HG02588 (cell line): ENCODE measurements at regions not wholly inside any gene's neighbourhood (a gene's known extent, or its start where the extent isn't known, plus 50 kb on each side); places are given as distances from the start of the nearest gene placed in this dataset.

Source experiments
- ATAC-seq: cut with Tn5 transposase; IDR thresholded peaks from one replicate; pipeline ENCODE4 v1.9.1; 2021; ENCODE audit warnings: mild to moderate bottlenecking, moderate library complexity; ENCODE audit not compliant: unreplicated experiment

DNA sequence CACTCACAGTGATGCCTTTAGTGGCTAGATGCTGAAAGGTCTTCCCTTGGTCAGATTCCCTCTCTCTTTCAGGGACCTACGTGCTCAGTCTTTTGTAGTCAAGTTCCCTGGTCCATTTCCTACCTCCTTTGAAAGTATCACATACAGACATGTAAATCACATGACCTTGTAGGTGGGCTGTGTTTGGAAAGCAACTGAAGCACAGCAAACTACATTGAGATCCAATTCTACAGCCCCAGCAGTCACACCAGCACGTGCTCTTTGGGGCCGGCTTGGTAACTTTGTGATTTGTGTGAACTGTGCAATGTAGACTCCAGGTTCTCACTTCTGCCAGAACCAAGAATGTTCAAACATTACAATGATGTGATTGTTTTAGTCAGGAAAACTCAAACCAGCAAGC lies 89.7 kb upstream of the PLPP4 start:
- no peak for ATAC-seq

DNA sequence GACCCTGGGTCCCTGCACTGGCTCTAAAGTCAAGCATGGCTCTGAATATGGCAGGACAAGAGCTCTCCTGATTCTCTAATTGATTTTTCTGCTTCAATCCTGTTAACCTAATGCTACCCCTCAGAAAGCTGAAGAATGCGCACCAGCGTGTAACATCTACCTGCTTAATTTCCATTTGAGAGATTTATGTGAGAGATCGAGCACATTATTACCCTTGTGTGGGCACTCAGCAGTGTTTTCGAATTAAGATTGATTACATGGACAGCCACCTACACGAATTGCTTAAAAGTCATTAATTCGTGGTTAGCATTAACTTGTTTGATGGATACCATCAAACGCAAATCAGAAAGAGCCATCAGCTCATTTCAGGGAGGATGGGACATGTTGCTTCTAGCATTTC lies 88.7 kb upstream of the PLPP4 start:
- no peak for ATAC-seq

DNA sequence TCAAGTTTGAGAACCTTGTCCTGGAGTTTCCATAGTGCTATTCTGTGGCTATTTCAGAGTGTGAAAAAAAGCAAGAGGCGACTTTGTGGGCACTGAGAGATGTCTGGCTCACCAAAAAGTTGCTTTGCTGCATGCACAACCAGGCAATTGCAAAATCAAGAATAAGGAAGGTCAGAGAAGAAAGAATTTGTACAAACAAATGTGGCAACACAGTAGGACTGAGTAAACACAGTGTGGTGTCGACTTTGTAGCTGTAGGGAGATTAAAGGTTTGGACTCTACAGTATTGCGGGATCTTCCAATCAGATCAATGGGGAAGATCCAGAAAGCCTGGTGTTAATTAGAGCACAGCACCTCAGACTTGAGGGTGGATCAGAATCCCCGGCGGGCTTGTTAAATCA lies 88.1 kb upstream of the PLPP4 start:
- no peak for ATAC-seq

DNA sequence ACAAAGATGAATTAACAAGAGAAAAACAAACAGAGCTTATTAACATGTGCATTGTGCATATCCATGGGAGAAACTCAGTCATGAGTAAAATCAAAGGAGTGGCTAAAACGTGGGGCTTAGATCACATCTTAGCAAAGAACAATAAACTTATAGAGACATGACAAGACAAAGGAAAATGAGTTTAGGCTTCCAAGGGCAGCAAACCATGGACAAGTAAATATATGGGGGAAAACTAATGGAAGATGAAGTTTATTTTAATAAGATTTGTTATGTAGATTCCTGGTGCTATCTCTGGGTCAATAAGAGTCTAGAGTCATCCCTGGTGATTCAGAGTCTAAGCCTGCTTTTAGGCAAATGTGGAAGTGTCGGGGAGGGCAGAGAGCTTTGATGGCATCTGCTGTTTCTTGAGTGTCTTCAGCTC lies 87.2 kb upstream of the PLPP4 start:
- no peak for ATAC-seq

DNA sequence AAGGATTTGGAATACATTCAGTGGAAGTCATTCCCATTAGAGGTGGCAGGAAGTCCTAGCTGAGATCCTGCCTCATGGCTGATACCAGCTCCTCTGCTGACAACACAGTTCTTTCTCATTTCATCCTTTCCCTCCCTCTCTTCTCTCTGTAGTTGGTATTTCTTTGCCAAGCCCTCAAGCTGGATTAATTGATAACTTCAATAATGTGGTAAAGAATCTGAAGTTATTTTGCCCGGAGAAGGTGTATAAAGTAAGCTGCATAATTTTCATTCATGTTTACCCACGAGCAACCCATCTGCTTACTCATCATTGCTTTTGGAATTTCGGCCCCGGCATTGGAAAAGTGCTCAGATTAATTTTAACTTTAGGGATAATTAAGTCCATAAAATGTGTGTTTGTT lies 85.2 kb upstream of the PLPP4 start:
- no peak for ATAC-seq

DNA sequence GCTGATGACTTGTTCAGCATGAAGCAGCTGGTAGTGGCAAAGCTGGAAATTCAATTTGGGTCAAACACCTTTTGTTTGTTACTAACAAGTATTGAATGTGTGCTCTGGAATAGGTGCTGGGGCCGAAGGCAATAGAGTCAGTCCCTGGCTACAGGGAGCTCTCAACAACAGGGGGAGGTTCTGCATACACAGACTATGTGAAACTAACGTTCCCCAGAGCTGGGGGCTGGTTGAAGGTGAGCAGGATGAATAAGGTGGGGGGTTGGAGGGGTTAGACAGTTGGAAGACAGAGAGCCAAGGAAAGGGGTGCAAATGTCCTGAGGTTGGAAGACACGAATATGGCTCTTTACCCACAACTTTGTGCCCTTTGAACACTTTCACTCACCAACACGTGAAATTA lies 84.1 kb upstream of the PLPP4 start:
- no peak for ATAC-seq

DNA sequence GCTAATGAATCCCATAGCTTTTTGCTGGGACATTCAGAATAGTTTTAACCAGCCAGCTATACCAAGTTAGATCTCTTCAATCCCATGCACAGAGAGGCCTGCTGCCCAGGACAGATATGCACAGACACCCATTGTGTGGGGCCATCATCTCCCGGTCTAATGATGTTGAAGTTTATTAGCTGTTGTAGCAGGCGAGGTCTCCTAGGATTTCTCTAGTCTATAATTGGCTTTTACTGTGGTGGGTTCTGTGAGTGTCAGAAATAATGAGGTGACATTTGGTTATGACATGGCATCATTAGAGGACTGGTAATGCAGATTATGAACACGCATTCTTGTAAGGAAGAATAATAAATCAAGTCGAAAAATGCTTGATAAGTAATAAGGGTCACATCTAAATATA lies 81.4 kb upstream of the PLPP4 start:
- ATAC-seq, result no peak

DNA sequence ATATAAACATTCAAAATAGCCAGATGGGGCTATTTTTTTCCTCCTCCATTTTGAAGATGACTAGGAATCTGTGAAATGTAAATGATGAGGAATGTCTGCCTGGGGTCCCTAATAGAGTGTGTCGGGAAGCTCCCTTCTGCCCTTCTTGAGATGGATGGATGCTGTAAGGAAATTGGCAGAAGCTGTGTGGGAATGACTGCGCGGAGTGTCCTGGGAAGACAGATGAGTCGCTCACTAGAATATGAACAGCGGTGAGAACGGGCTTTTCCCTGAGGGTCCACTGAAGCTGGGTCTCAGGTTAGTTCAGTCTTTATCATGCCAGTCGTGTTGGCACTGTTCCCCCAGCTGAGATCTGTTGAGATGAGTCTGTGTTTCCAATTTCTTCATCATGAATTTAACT lies 75.1 kb upstream of the PLPP4 start:
- no peak for ATAC-seq

DNA sequence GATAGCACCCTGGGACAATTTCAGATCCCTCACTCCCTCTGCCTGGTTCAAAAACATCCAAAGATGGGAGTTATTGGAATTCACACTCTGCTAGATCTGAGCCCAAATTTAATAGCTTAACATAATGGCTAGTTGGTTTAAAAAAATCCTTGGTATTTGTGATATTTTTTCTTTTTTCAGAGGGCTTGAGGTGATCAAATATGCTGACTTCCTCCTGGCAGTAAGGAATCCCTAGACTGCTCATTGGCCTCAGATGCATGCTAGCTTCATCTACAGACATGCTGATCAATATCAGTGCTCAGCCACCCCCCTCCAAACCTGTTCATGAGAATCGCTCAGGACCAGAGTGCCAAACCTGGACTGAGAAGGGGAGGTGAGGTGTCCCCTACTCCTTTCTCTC lies 74.7 kb upstream of the PLPP4 start:
- no peak for ATAC-seq

DNA sequence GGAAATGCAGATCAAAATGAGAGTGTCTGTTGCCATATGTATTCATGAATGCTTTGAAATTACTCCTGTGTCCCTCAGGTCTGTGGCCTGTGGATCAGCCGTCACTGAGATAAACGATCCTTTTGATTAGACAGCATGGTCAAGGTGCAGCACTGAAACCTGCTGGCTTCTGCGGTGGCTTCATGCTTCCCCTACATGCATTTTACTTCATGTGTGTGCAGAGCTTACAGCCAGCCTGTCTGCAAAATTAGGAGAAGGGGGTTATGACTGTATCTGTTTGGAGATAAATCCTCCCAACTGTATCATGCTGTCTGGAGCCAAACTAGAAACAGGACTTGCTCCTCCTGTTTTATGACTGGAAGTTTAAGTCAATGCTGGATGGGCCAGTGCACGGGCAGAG lies 71.0 kb upstream of the PLPP4 start:
- no peak for ATAC-seq

DNA sequence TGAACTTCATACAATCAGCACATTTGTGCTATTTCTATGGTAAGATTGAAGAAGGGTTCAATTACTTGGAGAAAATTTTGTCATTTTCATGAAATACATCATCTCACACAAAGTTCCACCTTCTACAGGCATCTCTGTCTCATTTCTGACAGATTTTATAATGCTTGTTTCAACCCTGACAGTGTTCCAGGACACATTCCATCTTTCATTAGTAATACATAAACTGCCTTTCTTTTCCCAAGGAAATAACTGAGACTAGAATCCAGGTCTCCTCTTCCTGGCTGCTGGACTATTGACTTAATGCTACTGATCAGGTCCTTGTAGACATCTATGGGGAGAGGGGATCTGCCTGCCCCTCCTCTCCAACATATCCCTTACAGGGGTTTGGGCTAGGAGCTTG lies 70.1 kb upstream of the PLPP4 start:
- ATAC-seq, result no peak

DNA sequence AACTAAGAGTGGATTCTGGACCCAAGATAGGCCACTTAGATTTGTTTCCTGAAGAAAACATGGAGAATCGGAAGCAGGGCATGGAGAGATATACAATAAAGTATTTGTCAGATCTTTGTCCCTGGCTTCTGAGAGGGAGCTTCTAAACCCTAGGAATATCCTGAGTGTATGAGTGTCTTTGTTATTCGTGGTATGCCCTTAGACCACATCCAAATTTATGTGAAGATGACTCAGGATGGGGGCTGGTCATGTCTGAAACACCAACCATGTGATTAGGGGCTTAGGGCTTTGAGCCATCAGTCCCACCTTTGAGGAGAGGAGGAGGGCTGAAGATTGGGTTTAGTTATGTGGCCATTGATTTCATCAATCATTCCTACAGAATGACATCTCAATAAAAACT lies 69.7 kb upstream of the PLPP4 start:
- no peak for ATAC-seq

DNA sequence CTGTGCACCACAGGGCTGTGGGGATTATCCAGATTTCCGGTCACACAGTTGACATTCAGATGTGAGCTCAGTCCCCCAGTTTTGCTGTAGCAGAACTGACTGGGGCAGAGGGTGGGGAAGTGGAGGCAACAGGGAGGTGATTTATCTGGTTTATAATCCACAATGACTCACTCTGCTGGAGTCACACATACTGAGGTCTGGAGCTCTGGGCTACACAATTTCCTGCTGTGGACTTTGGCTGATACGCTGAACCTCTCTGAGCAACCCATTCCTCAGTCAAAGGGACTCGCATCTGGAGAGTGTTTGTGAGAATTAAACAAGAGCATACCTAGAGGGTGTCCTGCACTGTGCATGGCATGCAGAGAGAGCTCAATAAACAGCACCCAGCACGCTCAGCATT lies 64.8 kb upstream of the PLPP4 start:
- no peak for ATAC-seq

DNA sequence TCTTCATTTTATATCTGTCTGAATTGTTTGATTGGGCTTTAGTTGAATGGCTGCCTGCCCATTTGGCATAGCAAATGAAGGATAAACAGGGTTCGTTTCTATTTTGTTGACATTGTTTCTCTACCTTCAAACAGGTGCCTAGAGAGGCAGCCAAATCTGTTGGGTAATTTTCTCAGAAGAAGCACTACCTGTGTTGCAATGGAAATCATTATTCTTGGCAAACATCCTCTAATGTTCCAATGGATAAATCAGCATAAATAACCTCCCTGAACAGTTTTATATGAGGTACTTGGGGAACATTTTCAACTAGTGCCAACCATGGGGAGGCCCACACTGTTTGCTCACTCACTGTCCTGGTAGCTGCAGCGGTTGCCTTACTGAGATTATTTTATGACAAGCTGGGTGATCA lies 64.4 kb upstream of the PLPP4 start:
- no peak for ATAC-seq

DNA sequence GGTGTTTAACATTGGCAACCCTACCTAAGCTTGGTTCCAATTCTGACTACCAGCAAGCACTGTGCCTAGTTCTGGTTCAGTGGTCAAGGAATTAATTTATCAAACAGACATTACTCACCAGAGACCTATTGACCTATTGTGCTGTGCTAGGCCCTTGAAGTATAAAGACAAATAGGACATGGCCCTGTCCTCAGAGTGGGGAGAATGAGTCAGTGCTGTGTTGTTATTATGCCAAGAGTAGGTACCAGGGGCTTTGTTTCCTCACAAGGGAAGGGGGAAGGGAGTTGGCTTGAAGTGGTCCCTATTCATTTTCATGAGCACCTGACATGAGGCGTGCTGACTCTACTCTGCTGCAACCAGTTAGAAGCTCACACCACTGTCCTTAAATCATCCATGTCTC lies 62.6 kb upstream of the PLPP4 start:
- no peak for ATAC-seq

DNA sequence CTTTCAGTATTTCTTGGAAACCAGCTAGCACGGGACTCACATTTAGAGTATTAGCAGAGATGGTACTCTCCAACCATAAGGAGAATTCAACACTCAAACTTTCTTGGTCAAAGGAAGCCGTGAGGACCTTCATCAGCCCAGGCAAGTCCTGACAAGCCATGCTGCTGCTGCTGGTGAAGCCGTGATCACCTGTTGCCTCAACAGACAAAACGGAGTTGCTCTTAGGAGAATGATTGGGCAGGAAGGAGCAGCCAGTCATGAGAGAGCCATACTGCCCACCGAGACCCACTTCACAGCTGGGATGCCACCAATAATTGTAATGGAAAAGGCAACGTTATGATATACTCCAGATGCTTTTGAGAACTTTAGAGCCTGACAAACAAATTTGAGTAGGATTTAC lies 60.8 kb upstream of the PLPP4 start:
- no peak for ATAC-seq

DNA sequence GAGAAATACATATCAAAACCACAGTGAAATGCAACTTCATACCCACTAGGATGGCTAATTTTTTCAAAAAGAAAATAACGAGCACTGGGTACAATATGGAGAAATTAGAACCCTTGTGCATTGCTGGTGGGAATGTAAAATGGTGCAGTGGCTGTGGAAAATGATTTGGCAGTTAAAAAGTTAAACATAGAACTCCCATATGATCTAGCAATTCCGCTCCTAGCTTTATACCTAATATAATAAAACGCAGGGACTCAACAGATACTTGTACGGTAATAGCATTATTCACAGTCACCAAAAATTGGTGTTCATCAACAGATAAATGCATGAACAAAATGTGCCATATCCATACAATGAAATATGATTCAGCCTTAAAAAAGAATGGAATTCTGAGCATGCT lies 58.8 kb upstream of the PLPP4 start:
- no peak for ATAC-seq

DNA sequence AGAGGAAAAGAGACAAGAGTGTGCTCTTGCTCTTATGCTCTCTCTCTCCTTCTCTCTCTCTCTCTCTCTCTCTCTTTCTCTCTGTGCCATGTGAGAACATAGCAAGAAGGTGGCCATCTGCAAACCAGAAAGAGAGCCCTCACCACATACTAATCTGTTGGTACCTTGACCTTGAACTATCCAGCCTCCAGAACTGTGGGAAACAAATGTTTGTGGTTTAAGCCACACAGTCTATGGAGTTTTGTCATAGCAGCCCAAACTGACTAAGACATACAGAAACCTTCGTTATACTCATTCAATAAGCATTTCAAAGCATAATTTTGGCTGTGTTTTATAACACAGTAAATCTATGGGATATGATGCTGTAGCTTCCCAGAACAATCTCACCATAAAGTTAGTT lies 56.4 kb upstream of the PLPP4 start:
- no peak for ATAC-seq

DNA sequence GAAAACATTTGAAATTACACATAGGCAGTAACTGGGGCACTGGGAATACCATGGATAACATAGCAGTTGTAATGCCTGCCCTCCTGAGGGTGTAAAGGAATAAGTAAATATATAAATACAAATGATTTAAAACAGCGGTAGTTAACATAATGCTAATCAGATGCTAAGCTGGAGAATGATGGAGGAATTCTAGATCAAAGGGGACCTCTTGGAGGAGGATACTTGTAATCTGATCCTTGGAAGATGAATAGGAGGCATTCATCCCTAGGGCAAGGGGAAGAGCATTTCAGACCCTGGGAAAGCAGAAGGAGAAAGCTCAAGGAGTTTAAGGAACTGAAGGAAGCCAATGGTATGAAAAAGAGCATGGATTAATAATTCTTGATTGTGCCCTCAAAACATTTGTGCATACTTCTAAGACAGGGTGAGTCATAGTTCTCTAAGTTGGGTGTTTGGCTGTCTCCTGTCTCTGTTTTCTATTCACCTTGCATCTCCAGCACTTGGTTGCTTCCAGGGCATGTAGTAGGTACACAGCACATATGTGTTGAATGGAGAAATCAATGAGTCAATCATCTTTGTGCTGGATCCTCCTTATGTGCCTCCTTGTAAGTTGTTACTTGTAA lies 54.8 kb upstream of the PLPP4 start:
- ATAC-seq, result no peak

DNA sequence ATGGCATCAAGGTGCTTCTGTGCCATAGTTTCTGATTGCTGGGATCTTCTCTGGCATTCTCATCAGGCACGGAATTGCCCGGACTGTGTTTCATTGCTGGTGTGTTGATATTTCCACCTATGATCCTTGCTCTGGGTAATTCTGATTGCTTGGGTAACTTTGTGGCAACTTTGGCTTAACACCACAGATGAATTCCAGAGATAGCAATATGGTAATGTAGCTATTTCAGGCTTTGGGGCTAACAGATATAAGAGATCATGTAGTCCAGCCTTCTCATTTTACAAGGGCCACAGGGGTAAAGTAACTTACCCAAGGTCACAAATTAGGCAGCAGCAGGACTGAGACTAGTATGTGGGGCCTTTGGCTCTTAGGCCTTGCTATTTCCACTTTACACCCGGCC lies 53.9 kb upstream of the PLPP4 start:
- ATAC-seq, result no peak

DNA sequence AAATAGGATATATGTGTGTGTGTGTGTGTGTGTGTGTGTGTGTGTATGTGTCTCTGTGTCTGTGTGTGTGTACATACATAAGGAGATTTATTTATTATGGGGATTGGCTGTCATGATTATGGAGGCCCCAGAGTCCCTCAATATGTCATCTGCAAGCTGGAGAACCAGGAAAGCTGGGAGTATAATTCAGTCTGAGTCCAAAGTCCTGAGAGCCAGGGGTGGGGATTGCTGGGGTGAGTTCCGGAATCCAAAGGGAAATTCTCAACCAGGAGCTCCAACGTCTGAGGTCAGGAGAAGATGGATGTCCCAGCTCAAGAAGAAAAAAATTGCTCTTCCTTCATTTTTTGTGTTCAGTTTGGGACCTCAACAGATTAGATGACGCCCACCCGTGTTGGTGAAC lies 50.7 kb upstream of the PLPP4 start:
- no peak for ATAC-seq
